IMR-90 (cell line): ENCODE measurements at regions not wholly inside any gene's neighbourhood (a gene's known extent, or its start where the extent isn't known, plus 50 kb on each side); places are given as distances from the start of the nearest gene placed in this dataset.

Experiments
- ATAC-seq: fragments of 200-7000 bp; cut with Tn5 transposase; 2 replicates; pipeline ENCODE4 v1.9.1; 2020; ENCODE audit warnings: low read depth, mild to moderate bottlenecking, moderate library complexity
- BruUV-seq: library from RNA; stranded (reverse); fragments of 400-500 nt; replicated peaks from 2 replicates; lab custom pipeline; 2021; lab: Mats Ljungman, UMichigan
- CTCF ChIA-PET: fragments of 300-600 bp; formaldehyde crosslinking; extraction: SDS; loops from one replicate; lab custom pipeline; 2021; ENCODE audit warnings: antibody characterized with exemption; lab: Yijun Ruan, JAX
- POLR2A ChIA-PET: fragments of 300-600 bp; sonication (Branson Sonifier 250); formaldehyde crosslinking; loops from one replicate; lab custom pipeline; 2022; ENCODE audit warnings: antibody characterized with exemption; ENCODE audit not compliant: unreplicated experiment; lab: Charles Lee
- DNase-seq: peaks from one replicate; pipeline ENCODE4 v3.0.0; 2013
- H2AFZ ChIP-seq: replicated peaks from 2 replicates; pipeline ENCODE3; 2013; ENCODE audit warnings: low read length, mild to moderate bottlenecking; ENCODE audit not compliant: poor library complexity
- H2AK5ac ChIP-seq: 2 replicates; pipeline ENCODE4 v1.6.1; 2013; ENCODE audit warnings: low read depth, low read length, inconsistent platforms
- H2AK9ac ChIP-seq: replicated peaks from 2 replicates; pipeline ENCODE3; 2013; ENCODE audit warnings: mild to moderate bottlenecking, low read depth, low read length, moderate library complexity; ENCODE audit not compliant: poor library complexity
- H2BK120ac ChIP-seq: 2 replicates; pipeline ENCODE4 v1.6.1; 2013; ENCODE audit warnings: low read depth, low read length, inconsistent platforms
- H2BK15ac ChIP-seq: 3 replicates; pipeline ENCODE4 v1.6.1; 2013; ENCODE audit warnings: low read depth, low read length, inconsistent platforms
- H2BK20ac ChIP-seq: 2 replicates; pipeline ENCODE4 v1.6.1; 2013; ENCODE audit warnings: low read depth, mild to moderate bottlenecking, inconsistent platforms, low read length, moderate library complexity
- H2BK5ac ChIP-seq: 2 replicates; pipeline ENCODE4 v1.6.1; 2013; ENCODE audit warnings: mild to moderate bottlenecking, low read depth, low read length, inconsistent platforms; ENCODE audit not compliant: poor library complexity, severe bottlenecking
- H3K14ac ChIP-seq: replicated peaks from 2 replicates; pipeline ENCODE4 v1.6.1; 2013; ENCODE audit warnings: low read depth, low read length, inconsistent platforms
- H3K18ac ChIP-seq: 2 replicates; pipeline ENCODE4 v1.6.1; 2013; ENCODE audit warnings: low read depth, low read length, control low read depth
- H3K23ac ChIP-seq: 2 replicates; pipeline ENCODE4 v1.6.1; 2013; ENCODE audit warnings: low read depth, low read length, inconsistent platforms
- H3K27ac ChIP-seq: 2 replicates; pipeline ENCODE4 v1.5.1; 2013; ENCODE audit warnings: mild to moderate bottlenecking, control low read depth, low read length; ENCODE audit not compliant: insufficient read depth
- H3K27me3 ChIP-seq: 2 replicates; pipeline ENCODE4 v1.6.1; 2013; ENCODE audit warnings: low read length; ENCODE audit not compliant: control insufficient read depth, insufficient read depth
- H3K36me3 ChIP-seq: 2 replicates; pipeline ENCODE4 v1.6.1; 2013; ENCODE audit warnings: low read length, mixed read lengths; ENCODE audit not compliant: control insufficient read depth, insufficient read depth
- H3K4ac ChIP-seq: 2 replicates; pipeline ENCODE4 v1.6.1; 2013; ENCODE audit warnings: low read depth, low read length, inconsistent platforms
- H3K4me1 ChIP-seq: 2 replicates; pipeline ENCODE4 v1.6.1; 2013; ENCODE audit warnings: low read length, mixed read lengths; ENCODE audit not compliant: control insufficient read depth, insufficient read depth
- H3K4me2 ChIP-seq: 2 replicates; pipeline ENCODE4 v1.6.1; 2013; ENCODE audit warnings: low read depth, mild to moderate bottlenecking, control low read depth, low read length, moderate library complexity
- H3K4me3 ChIP-seq: 2 replicates; pipeline ENCODE4 v1.5.1; 2013; ENCODE audit warnings: low read depth, mild to moderate bottlenecking, control low read depth, low read length, moderate library complexity; ENCODE audit not compliant: insufficient read depth
- H3K56ac ChIP-seq: 2 replicates; pipeline ENCODE4 v1.6.1; 2013; ENCODE audit warnings: low read length, inconsistent platforms; ENCODE audit not compliant: insufficient read depth; ENCODE audit errors: extremely low read depth
- H3K79me1 ChIP-seq, 2 experiments: 2 replicates each; pipeline ENCODE4 v1.6.1; 2013; ENCODE audit warnings: low read length in 2 of 2, inconsistent platforms in 1 of 2, low read depth in 1 of 2
- H3K9ac ChIP-seq: 2 replicates; pipeline ENCODE4 v1.6.1; 2013; ENCODE audit warnings: low read depth, low read length, control low read depth
- H3K9me1 ChIP-seq: 2 replicates; pipeline ENCODE4 v1.6.1; 2013; ENCODE audit warnings: low read length, inconsistent platforms; ENCODE audit not compliant: insufficient read depth
- H3K9me3 ChIP-seq: 2 replicates; pipeline ENCODE4 v1.6.1; 2013; ENCODE audit warnings: low read length; ENCODE audit not compliant: control insufficient read depth, insufficient read depth
- H4K20me1 ChIP-seq: 2 replicates; pipeline ENCODE4 v1.6.1; 2013; ENCODE audit warnings: low read length, inconsistent platforms; ENCODE audit not compliant: insufficient read depth
- H4K5ac ChIP-seq: 2 replicates; pipeline ENCODE4 v1.6.1; 2013; ENCODE audit warnings: mild to moderate bottlenecking, low read depth, low read length, control low read depth
- H4K8ac ChIP-seq, 2 experiments: 2 replicates each; pipeline ENCODE4 v1.6.1; 2013; ENCODE audit warnings: low read depth in 2 of 2, low read length in 2 of 2, control low read depth in 1 of 2, inconsistent platforms in 1 of 2
- H4K91ac ChIP-seq: 2 replicates; pipeline ENCODE4 v1.6.1; 2013; ENCODE audit warnings: low read depth, low read length, inconsistent platforms; ENCODE audit not compliant: insufficient read depth
- BHLHE40 ChIP-seq: fragments of 150-350 bp; IDR thresholded peaks from 2 replicates; pipeline ENCODE4 v1.6.1; 2016; ENCODE audit warnings: mild to moderate bottlenecking, low read depth, low read length
- CEBPB ChIP-seq: IDR thresholded peaks from 2 replicates; pipeline ENCODE4 v1.6.1; 2012; ENCODE audit warnings: low read depth, low read length, improper control_type of control experiment
- CHD1 ChIP-seq: IDR thresholded peaks from 2 replicates; pipeline ENCODE4 v1.6.1; 2012; ENCODE audit warnings: low read depth, low read length, improper control_type of control experiment
- FOS ChIP-seq: fragments of 150-350 bp; IDR thresholded peaks from 2 replicates; pipeline ENCODE4 v1.6.1; 2016; ENCODE audit warnings: low read depth, low read length
- MAFK ChIP-seq: IDR thresholded peaks from 2 replicates; pipeline ENCODE4 v1.6.1; 2012; ENCODE audit warnings: low read depth, low read length, improper control_type of control experiment
- MAZ ChIP-seq: IDR thresholded peaks from 2 replicates; pipeline ENCODE4 v1.6.1; 2012; ENCODE audit warnings: low read depth, mild to moderate bottlenecking, low read length, improper control_type of control experiment, moderate library complexity, borderline replicate concordance
- NFE2L2 ChIP-seq: fragments of 150-350 bp; IDR thresholded peaks from 2 replicates; pipeline ENCODE4 v1.6.1; 2016; ENCODE audit warnings: low read depth, mild to moderate bottlenecking, low read length
- POLR2A ChIP-seq: IDR thresholded peaks from 2 replicates; pipeline ENCODE4 v1.6.1; 2012; ENCODE audit warnings: mild to moderate bottlenecking, low read depth, low read length
- RCOR1 ChIP-seq: IDR thresholded peaks from 2 replicates; pipeline ENCODE4 v1.6.1; 2012; ENCODE audit warnings: mild to moderate bottlenecking, low read length, improper control_type of control experiment; ENCODE audit not compliant: insufficient replicate concordance
- SMC3 ChIP-seq: fragments of 150-350 bp; IDR thresholded peaks from 2 replicates; pipeline ENCODE4 v1.6.1; 2016; ENCODE audit warnings: low read depth, mild to moderate bottlenecking, antibody characterized with exemption, low read length, moderate library complexity
- USF2 ChIP-seq: fragments of 150-350 bp; IDR thresholded peaks from 2 replicates; pipeline ENCODE4 v1.6.1; 2017; ENCODE audit warnings: mild to moderate bottlenecking, antibody characterized with exemption, low read length, low read depth
- dilution Hi-C: fragments of 300-500 bp; cut with HindIII; formaldehyde crosslinking; loops from one replicate; pipeline ENCODE4 v1.14.3; 2018; ENCODE audit warnings: low sequenced_read_pairs; ENCODE audit not compliant: unreplicated experiment
- in situ Hi-C: fragments of 300-500 bp; cut with MboI; formaldehyde crosslinking; loops from 3 replicates; pipeline ENCODE4 v1.14.3; 2019; ENCODE audit warnings: low sequenced_read_pairs, inconsistent platforms, mixed read lengths
- intact Hi-C: fragments of 100-400 bp; cut with micrococcal nuclease; formaldehyde crosslinking; loops from 2 replicates; pipeline ENCODE4 v1.10.0; 2022

GRCh38 chr10:121199081-121199480 lies 347.9 kb downstream of the WDR11 start:
- Histone ChIP-seq H4K5ac (no peak overlapping the region), H2BK120ac (no peak overlapping the region), H4K8ac (no peak overlapping the region), H3K36me3 (no peaks in the 10 kb centered on the region), H3K9me1 (no peaks in the 10 kb centered on the region), H3K14ac (no peak overlapping the region), H3K23ac (no peak overlapping the region), H3K27ac (no peak overlapping the region), H2BK20ac (no peak overlapping the region), H2AFZ (no peak overlapping the region), H3K9ac (no peak overlapping the region), H2AK5ac (no peak overlapping the region), H2BK5ac (no peak overlapping the region), H3K4me2 (no peak overlapping the region), H3K9me3 (peaks cover 26% of the 10 kb centered on the region), H3K4me1 (no peaks in the 10 kb centered on the region), H3K18ac (no peak overlapping the region), H2AK9ac (no peak overlapping the region), H3K27me3 (no peaks in the 10 kb centered on the region), H3K56ac (no peak overlapping the region), H4K91ac (no peak overlapping the region), H2BK15ac (no peak overlapping the region), H3K79me1 (no peaks in the 10 kb centered on the region), H3K4ac (no peak overlapping the region), H3K4me3 (no peak overlapping the region), H4K20me1 (no peaks in the 10 kb centered on the region)
- in situ Hi-C loops (no loop called here), intact Hi-C loops (no loop called here), dilution Hi-C loops (no loop called here)
- ChIA-PET POLR2A (no interaction called here), CTCF (no interaction called here)
- ATAC-seq = no peak
- no TSS peak for BruUV-seq
- no peak for TF ChIP-seq CHD1
- no peak for TF ChIP-seq MAZ
- TF ChIP-seq FOS = no peak
- no peak for TF ChIP-seq CEBPB
- no peak for TF ChIP-seq POLR2A
- TF ChIP-seq NFE2L2 = no peak
- no peak for TF ChIP-seq SMC3
- no peak for TF ChIP-seq USF2
- no peak for TF ChIP-seq RCOR1
- TF ChIP-seq BHLHE40 = no peak
- no peak for TF ChIP-seq MAFK
- no peak for DNase-seq
